ENCODE measurements at regions not wholly inside any gene's neighbourhood (a gene's known extent, or its start where the extent isn't known, plus 50 kb on each side); places are given as distances from the start of the nearest gene placed in this dataset.
"Not testable (repeated sequence)": the region's sequence is repeated elsewhere in the genome, so short reads cannot be mapped to it uniquely, and the experiment has no call there.

DNA sequence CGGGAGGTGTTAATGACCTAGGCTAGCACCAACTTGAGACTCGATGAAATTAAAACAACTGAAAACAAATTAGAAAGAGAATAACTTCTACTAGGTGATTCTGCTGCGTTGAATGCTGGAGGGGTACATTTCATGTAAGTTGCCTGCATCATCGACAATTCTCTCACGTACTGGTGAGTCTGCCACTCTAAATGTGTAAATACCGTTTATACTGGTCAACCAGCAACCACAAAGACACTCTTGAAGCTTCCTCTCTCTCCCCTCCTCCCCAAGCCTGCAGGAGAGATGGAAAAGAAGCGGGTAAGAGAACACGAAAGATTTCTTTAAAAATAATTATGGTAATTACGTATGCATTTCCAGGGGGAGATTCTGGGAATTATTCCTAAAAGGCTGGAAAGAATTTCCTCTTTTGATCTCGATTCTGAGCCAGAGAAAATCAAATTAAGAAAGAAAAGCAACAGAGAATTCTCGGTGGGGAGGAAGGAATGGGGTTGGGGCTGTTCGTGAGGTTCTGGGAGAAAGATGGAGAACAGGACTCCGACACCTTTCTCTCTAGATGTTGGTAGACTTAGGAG, 68.6 kb upstream of the MRTFB start:
- DNase-seq (ENCODE audit: low read depth), result peak; percentile 29

DNA sequence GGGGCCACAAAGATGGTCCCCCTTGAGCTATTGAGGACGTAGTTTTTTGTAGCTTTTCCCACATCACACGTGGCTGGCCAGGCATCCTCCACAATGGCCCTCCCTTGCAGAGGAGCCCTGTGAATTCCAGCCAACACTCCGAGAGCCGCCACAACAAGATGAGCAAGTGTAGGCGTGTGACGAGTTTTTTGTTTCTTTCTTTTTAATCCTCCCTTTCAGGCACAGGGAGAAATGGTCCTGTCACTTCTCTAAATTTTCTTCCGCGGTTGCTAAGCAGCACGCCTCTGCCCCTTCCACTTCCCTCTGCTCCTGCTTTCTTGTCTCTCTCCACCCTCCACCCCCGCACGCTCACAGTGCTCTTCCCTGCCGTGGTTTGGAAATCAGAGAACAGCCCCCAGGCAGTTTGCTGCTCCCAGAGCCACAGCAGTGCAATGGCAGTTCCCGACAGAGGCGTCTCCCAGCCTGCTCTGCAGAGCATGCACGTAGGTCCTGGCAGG, 68.0 kb upstream of the MRTFB start:
- peak; percentile 60 for DNase-seq (ENCODE audit: low read depth)

DNA sequence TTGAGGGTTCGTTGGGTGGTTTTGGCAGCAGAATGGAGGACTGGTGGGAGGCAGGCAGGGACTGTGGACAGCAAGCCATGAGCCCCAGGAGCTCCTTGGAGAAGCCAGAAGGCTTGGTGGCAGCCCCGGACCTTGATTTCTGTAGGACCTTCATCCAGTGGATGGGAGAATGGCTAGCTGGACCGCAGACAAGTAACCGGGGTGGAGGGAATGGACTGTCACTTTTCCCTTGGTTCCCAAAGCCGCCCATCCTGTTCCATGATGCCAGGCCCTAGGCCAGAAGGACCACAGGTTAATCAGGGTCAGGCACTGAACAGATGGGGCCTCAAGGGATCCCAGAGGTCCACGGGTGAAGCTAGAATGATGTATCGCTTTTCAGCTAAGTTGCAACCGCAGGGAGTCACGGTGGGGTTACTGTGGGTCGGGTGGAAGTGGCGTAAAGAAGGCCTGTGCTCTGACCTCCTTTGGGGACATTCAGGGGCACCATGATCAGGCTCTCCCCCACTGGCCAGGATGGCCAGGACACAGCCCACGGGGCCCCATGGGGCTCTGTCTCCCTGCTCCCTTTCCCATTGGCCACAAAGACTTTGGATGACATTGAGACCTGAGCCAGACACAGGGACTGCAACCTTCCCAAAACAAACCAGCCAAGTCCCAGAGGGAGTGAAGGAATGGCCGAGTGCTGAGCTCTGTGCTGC, 66.9 kb upstream of the MRTFB start:
- no peak for DNase-seq (ENCODE audit: low read depth)

GRCh38 chr16:14004729-14005315, 66.3 kb upstream of the MRTFB start:
- no peak for DNase-seq (ENCODE audit: low read depth)

- DNase-seq (ENCODE audit: low read depth), result no peak
Observed at GRCh38 chr16:14005335-14005734, 65.8 kb upstream of the MRTFB start.

- DNase-seq (ENCODE audit: low read depth), result peak; percentile 32
Observed at GRCh38 chr16:14007450-14007849, 63.7 kb upstream of the MRTFB start.

DNA sequence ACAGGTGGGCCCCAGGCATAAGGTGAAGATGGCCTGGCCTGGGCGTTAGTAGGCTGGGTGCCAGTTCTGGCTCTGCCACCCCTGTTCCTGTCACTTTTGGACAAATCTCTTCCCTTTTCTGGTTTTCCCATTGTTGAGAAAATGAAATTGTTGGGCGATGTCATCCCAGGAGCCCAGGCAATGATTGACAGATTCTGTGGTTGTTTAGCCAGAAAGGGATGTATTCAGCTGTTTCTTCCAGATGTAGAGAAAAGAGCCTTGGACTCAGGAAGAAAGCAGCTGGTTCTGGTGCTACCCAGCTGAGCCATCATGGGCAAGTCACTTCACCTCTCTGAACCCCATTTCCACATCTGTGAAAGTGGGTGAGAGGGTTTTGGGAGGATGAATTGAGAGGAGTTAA, 60.1 kb upstream of the MRTFB start:
- no peak for DNase-seq (ENCODE audit: low read depth)

- DNase-seq (ENCODE audit: low read depth), result no peak
Observed at GRCh38 chr16:14011846-14012245, 59.3 kb upstream of the MRTFB start.

DNA sequence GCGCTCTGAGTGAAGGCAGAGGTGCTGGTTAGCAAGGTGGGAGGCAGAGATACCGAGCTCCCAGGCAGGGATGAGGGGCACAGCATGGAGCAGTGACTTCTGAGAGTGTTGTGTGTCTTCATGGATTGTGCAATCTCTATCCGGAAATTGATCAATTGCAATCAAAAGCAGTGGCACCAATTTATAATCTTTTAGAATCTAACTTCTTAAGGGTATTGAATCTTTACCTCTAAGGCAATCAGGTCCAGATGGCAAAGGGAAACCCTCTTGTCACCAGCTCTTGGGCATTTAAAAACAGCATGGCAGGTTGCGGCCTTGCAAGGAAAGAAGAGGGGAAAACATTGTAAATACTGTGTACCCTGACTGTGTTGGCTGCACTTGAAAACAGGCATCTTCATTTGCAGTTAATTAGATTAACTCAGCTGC, 58.0 kb upstream of the MRTFB start:
- no peak for DNase-seq (ENCODE audit: low read depth)

DNA sequence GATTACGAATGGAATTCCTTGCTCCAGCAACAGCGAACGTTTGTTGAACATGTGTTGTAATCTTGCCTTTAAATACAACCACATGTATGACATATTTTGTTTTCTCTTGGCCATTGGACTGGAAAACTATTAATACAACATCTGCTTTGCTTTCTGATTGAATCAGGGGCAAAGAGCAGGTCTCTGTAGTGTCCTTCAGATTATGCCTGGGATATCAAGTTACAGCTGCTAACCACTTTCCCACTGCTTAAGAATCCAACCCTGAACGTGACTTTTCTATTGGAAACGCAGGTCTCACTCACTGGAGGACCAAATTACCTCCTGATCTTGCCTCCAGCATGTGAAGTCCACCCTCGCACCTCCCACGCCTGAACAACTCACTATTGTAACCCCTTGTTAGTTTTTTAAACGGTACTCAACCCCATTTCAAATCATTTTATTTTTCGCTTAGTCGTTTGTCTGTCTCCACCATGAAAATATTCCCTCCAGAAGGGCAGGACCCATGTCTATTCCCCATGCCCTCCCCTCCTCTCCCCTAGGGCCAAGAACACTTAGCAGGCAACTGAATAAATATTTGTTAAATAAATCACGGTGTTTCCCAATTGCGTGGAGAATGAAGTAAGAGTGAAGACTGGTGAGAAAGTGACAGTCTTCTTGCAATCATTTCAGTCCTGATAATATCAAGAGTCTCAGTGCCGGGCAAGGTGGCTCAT, 57.4 kb upstream of the MRTFB start:
- peak; percentile 47 for DNase-seq (ENCODE audit: low read depth)

DNA sequence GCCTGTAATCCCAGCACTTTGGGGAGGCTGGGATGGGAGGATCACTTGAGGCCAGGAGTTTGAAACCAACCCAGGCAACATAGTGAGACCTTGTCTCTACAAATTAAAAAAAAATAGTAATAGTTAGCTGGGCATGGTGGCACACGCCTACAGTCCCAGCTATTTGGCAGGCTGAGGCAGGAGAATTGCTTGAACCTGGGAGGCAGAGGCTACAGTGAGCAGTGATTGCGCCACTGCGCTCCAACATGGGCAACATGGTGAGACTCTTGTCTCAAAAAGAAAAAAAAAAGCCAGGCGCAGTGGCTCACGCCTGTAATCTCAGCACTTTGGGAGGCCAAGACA, 56.9 kb upstream of the MRTFB start:
- DNase-seq (ENCODE audit: low read depth), result no peak

- DNase-seq (ENCODE audit: low read depth), result no peak
Observed at GRCh38 chr16:14015033-14015432, 56.1 kb upstream of the MRTFB start.

GRCh38 chr16:14015461-14015860, 55.7 kb upstream of the MRTFB start:
- no peak for DNase-seq (ENCODE audit: low read depth)

GRCh38 chr16:14015948-14016347, 55.2 kb upstream of the MRTFB start:
- peak; percentile 83 for DNase-seq (ENCODE audit: low read depth)

DNA sequence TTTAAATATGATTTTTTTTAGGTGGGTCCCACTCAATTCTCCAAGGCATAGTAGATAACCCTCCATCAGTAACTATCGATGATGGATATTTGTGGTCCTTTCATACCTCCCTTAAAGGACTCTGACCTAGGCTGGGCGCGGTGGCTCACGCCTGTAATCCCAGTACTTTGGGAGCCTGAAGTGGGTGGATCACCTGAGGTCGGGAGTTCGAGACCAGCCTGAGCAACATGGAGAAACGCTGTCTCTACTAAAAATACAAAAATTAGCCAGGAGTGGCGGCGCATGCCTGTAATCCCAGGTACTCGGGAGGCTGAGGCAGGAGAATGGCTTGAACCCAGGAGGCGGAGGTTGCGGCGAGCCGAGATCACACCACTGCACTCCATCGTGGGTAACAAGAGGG, 54.8 kb upstream of the MRTFB start:
- not testable (repeated sequence) for DNase-seq (ENCODE audit: low read depth)

- no peak for DNase-seq (ENCODE audit: low read depth)
Observed at GRCh38 chr16:14017886-14018285, 53.2 kb upstream of the MRTFB start.

DNA sequence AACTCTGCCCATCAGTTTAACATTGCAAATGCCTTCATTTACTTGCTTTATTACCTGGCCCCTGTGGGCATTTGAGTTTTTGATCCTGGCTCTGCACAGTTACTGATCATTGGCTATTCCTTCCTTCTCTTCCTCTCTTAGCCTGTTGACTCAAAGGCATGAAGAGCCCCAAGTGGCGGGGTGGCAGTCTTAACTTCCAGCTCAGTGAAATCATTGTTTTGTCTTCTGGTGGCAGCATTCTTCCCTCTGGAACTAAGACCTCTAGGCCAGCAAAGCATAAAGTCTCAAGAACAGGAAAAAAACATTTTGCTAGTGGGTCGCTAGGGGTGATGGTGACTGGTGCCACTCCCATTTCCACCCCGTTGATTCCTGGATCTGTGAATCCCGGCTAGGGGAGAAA, 52.3 kb upstream of the MRTFB start:
- no peak for DNase-seq (ENCODE audit: low read depth)

DNA sequence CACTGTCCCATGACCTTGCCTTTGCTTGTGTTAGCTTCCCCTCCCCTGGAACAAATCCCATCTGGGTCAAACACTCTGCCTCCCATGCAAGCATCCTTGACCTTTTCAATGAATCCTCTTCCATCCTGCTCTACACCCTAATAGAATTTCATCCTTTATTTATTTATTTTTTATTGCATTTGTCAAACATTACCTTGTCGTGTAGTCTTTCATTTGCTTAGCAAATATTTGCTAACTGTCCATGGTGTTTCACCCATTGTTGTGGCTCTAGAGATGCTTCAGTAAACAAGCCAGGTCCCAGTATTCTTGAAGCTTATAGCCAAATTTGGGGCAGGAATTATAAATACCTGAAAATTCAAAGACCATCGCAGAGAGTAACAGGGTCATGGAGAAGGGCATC, 51.0 kb upstream of the MRTFB start:
- DNase-seq (ENCODE audit: low read depth), result no peak

Data from ELR (cell line).